ENCODE measurements at regions not wholly inside any gene's neighbourhood (a gene's known extent, or its start where the extent isn't known, plus 50 kb on each side); places are given as distances from the start of the nearest gene placed in this dataset.
"Not testable (repeated sequence)": the region's sequence is repeated elsewhere in the genome, so short reads cannot be mapped to it uniquely, and the experiment has no call there.

DNA sequence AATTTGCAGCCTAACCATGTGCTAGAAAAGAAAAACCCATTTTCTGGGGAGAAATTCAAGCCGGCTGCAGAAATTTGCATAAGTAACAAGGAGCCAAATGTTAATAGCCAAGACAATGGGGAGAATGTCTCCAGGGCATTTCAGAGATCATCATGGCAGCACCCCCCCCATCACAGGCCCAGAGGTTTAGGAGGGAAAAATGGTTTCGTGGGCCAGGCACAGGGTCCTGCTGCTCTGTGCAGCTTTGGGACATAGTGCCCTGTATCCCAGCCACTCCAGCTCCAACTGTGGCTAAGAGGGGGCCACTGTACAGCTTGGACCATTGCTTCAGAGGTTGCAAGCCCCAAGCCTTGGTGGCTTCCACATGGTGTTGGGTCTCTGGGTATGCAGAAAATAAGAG, 620.0 kb downstream of the PSAT1 start:
- not testable (repeated sequence) for DNase-seq (ENCODE audit: low spot score)

DNA sequence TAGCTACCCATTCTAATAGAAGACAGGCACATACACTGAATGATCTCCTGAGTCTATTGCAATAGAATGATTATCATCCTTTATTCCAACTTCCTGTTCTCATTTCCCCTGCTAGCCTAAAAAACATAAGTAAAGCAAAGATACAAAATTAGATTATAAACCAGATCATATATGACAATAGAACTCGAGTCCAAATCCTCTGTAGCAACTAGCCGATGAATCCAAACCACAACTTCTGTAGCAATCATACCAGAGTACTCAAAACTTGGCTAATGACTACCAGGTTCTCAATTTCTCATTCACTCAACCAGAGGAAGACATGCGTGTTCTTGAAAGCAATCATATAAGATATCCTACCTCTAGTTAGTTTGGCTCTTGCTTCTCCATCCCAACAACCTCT, 622.1 kb downstream of the PSAT1 start:
- DNase-seq (ENCODE audit: low spot score), result no peak

DNA sequence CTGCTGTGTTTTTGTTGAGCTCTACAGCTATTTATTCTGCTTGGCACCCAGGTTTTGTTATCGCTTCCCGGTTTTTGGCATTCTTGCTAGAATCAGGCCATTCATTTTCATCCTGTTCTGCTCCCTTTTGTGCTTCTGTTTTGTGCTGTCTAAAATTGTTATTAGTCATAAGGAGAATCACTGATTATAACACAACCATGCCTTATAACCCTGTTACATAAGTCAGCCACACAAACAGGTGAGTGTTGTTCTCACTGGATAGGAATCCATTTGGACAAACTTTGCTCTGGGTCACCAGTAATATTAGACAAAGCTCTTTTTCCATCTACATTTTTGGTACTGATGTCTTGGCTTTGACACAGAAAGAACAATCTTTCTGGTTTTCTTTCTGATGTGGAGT, 622.8 kb downstream of the PSAT1 start:
- DNase-seq (ENCODE audit: low spot score), result no peak

DNA sequence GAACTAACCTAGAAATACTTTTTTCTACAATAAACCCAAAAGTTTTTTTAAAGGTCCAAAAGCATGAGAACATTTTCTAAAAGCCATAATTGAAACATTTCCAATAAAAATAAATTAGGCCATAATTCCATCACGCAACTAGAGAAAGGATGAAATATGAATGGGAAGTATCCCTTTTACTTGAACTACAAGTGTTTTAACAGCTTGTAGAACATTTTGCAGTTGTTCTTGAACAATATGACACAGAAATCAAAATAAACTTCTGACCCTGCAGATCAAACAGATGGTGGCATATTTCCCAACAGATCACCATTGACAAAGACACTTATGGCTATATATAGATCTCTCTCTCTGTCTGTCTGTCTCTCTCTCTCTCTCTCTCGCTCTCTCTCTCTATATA, 624.4 kb downstream of the PSAT1 start:
- DNase-seq (ENCODE audit: low spot score), result no peak

DNA sequence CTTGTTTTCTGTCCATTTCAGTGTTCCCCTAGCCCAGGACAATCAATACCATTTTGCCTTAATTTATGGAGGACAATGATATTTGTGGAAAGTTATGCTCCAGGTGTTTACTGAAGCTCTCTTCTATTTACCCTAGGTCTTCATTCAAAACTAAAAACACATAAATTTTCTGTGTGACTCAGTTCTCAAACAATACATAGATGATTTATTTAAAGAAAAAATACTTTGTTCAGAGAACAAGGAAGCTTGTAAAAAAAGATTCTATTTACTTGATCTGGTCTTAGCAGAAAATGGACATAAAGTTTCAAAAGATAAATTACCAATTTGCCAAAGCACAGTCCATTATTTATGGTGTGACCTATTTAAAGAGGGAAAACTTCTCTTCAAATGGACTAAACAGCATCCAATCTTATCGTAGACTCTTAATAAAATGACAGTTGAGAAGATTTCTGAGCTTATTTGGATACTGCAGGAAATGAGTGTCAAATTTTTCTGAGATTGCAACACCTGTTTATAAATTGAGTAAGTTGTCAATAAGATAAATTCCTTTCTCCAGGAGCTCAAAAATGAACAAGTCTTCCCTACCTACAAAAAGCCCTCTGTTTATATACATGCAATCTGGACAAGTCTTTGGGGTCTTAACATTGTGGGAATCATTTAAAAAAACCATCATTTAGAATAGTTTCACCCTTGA, 627.2 kb downstream of the PSAT1 start:
- DNase-seq (ENCODE audit: low spot score), result no peak

DNA sequence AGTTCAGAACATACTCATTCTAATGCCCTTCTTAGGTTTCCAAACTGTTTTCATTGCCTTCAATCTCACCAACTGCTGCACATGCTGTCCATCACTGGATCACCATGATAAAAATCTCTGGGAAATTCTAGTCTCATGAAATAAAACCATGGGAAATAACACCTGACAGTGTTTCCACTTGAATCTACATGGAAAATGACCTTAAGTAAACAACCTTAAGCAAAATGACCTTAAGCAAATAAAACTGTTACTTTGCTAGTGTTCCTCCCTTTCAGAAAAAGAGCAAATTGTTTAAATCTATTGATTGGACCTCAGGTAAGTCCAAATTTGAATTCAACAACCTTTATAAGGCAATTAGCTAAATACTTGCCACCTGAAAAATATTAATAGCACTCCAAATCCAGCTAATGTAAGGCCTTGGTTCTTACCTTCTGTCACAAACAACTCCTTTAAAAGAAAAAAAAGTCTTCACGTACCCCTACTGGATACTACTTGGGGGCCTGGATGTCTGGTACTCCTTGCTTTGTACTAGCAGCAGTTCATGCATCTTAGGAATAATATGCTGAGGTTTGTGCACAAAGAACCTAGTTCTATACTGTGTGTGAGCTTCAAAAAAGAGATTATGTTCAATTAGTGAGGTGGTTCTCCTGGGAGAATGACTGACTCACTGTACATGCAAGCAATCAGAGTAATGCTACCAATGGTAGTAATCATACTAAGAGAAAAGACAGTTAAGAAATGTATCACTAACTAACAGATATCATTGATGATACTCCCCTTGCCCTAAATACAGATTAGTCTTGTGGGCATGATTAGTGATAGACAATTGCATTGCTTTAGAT, 630.4 kb downstream of the PSAT1 start:
- no peak for DNase-seq (ENCODE audit: low spot score)

DNA sequence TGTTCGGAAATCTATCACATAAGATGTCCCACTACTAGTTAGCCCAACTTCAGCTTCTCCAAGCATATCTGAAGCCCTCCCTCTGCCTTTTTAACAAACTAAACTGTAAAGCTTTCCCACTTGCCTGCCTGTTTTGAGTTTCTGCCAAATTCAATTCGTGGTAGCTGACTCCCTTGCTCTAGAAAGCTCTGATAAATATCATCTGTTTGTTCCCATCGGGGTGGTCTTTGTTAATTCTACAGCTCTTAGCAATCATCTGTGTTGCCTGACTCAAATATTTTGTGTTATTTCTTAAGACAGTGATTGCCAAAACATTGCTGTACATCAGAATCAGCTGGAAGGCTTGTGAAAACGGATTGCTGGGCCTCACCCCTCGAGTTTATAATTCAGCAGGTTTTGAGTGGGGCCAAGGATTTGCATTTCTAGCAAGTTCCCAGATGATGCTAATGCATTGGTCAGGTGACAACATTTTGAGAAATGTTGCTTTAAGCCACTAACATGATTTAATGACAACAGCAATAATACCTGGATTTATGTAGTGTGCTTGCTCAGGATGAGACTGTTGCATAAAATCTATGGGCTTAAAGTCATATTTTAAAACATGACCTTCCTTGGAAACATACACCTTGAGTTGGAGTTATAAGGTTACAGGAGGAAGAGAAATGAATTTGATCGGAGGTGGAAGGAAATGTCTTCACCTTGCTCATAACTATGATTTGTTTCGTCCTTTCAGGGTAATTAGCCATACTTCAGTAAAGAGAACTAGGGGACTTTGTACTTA, 631.9 kb downstream of the PSAT1 start:
- DNase-seq (ENCODE audit: low spot score), result no peak

DNA sequence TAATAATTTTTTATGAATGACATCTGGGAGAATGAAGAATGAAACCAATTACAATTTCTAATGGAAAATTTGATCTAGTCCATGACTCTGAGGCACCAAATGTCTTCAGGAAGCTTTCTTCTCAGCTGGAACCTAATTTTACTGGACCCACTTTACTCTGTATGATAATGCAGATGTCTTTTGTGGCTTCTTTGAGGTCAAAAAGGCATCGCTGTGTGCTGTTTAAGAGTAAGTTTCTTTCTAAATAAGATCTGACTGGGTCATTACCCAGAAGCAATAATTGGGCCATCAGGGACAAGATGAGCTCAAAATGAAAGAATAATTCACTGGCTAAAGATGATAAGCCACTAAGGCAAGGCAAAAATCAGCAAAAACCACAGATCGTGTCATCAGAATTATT, 633.4 kb downstream of the PSAT1 start:
- DNase-seq (ENCODE audit: low spot score), result no peak

DNA sequence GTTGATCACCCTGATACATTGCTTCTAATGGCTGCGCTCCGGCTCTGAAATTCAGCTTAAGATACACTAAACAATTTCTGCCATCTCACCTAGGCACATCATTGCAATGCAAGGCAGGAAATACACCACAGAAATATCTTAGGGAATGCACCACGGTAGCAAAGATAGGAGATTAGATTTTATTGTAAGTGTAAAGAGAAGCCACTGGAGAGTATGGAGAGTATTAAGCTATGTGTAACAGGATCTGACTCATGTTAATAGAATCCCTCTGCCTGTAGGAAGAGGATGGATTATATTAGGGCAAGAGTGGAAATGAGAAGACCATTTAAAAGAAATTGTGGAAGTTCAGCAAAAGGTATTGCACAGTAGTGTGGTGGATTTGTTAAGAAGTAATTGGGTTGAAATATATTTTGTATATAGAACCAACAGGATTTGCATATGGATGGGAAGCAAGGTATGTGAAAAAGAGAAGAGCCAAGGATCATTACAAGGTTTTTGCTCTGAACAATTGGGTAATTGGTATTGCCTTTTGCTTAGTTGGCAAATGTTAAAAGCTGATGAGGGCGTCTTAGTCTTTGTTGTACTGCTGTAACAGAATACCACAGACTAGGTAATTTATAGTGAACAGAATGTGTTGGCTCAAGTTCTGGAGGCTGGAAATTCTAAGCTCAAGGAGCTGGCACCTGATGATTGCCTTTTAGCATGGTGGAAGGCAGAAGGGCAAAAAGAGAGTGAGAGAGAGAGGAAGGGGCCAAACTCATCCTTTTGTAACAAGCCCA, 636.1 kb downstream of the PSAT1 start:
- no peak for DNase-seq (ENCODE audit: low spot score)

DNA sequence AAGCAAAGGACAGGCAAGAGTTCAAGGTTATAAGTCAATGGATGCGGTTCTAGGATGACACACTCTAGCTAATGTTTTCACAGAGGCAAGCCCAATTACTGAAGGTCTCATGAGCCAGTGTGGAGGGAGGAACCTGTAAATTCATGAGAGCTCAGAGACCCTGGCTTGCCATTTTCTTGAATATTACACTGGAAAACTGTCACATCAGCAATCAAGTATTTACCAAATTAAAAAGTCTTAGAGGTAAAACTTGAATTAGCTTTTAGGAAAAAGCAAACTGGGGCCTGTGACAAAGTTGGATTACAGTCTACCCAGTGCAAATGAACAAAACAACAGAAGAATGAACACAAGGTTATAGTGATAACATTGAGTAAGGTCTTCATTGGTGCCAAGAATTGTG, 636.9 kb upstream of the TLE4 start:
- no peak for DNase-seq (ENCODE audit: low spot score)

DNA sequence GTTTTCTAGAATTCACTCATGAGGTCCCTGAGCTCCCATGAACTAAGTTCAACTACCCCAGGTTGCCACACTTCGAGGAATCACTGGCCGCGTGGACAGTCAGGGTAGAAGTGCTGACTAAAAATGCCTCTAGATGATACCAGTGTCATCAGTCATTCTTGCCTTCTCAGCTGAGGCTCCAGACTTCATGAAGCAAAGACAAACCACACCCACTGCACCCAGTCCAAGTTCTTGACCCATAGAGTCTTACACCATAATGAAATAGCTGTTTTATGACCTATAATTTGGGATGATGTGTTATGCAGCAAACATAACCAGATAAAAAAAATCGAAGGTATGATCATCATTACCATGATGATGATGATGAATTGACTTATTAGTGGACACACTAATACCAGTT, 632.9 kb upstream of the TLE4 start:
- DNase-seq (ENCODE audit: low spot score), result no peak

DNA sequence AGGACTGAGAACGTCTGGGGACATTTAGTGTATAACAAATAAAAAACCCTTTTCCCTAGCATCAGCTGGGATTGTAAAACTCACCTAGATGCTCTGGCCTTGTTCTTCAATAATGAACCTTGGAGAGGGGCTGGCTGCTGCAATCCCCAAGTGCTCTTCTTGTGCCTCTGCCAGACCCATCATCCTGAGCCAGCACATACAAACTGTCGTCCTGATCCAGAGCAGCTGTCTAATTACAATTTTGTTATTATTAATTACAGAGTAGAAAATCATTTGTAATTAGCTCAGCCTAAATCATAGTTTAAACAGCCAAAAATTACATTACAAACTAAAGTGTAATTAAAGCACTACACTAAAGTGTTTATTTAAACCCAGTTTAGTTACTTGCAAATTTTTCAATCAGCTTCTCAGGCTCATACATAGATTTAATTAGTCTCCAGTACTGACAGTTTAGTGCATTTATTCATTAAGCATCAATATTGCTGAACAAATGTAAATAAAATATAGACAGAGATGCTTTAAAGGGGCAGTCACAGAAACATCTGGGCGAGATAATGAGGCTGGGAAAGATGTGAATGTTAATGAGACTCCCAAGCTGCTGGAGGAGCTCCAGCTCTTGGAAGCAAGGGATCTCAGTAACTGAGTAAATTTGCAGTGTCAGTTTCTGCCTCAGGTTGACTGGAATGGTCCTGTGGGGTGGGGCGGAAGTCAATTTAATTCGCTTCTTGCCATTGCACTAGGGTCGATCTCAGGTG, 632.3 kb upstream of the TLE4 start:
- DNase-seq (ENCODE audit: low spot score), result no peak

DNA sequence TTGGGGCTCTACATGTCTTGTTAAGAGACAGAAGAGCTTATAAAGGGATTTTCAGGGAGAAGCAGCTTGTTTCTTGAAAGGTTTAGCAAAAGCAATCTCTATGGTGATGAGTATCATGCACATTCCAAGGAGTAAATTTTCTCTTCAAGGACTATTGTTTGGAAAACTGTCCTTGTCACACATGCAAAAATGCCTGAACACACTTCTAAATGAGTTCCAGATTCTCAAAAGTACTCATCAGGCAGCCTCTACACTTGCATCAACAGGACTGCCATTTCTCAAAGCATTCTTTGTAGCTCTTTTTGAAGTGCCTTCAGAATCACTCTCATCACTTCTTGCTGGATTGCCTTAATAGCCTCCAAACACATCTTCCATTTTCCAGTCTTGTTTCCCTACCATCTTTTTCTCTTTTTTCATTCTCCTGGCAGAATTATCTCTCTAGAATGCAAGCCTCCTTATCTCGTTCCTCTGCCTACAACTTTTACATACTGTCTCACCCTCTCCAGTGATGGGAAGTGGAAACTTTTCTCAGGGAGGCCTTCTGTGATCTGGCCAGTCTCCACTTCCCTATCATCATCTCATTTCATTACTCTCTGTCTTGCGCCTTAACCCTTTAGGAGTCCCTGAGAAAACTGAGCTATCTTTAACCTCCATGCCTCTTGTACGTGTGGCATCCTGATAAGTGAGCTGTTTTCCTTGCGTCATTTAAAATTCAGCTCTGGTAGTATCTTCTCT, 631.5 kb upstream of the TLE4 start:
- DNase-seq (ENCODE audit: low spot score), result no peak

DNA sequence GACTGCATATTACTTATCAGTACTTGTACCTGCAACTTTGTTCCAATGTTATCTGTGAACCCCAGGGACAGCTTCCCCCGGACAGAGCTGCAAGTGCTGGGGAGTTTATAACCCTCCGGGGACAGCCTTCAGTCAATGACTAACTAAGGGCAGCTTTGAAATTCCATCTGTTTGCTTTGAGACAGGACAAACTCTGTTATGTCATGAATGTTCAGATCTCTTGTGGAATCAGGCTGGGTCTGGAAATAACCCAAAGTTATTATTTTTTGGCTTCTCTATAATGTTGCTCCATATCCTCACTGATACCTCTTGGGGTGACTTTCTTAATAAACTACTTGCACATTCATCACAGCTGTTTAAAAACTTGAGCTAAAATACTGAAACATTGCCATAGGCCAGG, 617.5 kb upstream of the TLE4 start:
- DNase-seq (ENCODE audit: low spot score), result no peak

DNA sequence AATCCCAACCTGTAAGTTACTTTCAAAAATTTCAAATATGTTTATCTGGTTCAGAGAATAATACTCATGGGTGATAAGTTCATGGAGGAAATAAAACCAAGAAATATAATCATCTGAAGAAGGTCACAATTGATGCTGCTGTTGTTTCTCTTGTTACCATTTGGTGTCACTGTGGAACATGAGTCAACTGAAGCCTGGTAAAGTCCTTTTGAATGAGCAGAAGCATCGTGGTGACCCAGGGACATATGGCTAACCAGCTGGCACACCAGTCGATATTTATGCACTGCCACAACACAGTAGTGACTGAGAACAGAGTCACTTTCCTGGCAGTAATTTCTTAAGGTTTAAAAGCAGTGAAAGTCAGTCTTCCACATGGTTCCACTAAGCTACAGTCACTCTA, 612.9 kb upstream of the TLE4 start:
- peak; percentile 41 for DNase-seq (ENCODE audit: low spot score)

DNA sequence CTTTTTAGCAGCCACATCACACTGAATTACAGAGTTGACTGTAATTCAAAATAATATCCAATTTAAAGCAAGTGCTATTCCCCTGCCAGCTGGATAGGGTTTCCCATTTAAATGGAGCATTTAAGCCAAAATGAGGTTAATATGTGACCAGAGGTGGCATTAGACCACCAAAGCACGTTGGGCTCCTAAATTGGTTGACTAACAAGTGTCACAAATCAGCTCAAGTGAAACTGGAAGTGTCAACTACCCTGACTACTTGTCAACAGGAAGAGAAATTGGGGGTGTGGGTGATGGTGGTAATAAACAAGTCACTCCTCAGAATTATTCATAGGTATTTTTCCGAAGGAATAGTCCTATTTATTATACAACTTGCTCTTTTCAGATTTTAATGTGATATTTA, 609.6 kb upstream of the TLE4 start:
- DNase-seq (ENCODE audit: low spot score), result no peak

DNA sequence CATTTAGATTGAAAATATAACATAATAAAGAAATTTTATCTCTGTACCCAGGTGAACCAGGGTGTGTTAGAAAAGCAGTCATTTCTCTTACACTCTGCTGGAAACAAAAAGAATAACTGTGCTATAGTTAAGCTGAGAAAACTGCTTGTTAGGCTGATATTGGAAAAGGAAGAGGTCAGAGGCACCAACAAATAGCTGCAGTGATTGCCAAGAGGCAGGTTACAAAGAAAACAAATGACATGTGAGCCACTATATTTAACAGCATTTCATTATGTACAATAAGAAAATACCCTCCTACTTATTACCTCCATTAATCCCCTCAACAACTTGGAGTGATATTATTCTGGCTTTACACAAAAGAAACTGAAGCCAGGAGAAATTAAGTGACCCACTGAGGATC, 607.9 kb upstream of the TLE4 start:
- no peak for DNase-seq (ENCODE audit: low spot score)

DNA sequence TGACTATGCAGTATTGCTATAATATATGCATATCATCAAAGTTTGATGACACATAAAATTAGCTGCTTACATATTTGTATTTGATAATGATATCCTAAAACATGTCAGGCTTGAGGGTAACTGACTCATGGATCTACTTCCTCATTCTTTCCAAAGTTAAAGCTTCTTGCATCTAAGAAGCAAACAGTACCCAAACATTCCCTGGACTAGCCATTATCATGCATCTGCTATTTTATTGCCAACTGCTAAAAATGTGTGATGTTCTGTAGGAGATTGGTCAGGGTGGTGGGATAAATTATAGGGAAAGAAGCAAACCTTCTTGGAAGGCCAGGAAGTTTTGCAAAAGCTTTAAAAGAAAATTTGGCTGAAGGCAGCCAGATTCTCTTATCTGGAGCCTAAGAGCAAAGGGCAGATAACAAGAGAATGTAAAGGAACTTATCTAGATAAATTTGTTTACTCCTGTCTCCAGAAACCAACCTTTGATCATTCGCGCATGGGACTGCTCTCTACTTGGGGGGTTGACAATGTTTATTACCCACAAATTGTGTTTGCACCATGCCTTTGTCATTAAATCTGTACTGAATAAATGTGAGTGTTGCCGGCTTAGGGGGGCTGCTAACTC, 604.1 kb upstream of the TLE4 start:
- DNase-seq (ENCODE audit: low spot score), result no peak

DNA sequence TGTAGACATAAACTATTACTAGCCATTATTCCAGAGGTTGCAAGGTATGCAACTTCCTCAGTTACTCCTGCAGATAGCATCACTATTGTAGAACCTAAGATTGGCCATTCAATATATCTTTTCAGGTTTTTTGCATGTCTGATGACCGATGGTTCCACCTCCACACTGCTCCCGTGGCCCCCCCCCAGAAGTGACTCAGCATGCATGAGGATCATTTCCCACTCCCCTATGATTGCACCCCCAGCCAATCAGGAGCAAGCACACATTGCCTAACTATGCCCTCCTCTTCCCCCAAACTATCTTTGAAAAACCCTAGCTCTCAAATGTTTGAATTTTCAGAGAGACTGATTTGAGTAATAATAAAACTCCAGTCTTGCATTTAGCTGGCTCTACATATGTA, 601.4 kb upstream of the TLE4 start:
- no peak for DNase-seq (ENCODE audit: low spot score)

DNA sequence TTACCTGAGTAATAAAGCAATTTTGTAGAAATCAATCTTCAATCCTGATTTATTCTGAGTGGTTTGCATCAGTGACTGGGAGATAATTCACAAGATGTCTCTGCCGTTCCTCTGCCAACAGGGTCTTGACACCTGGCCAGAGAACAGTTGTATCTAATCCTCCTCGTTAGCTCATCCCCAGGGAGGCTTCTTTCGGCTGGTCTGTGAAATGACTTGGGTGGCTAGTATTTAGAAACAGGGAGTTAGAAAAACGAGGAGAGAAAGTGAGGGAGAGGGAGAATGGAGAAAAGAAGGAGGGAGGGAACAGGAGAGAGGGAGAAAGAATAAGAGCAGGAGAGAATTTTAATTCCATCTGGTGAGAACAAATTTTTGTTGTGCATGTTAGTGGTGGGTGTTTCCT, 600.2 kb upstream of the TLE4 start:
- no peak for DNase-seq (ENCODE audit: low spot score)
